ENCODE measurements at regions not wholly inside any gene's neighbourhood (a gene's known extent, or its start where the extent isn't known, plus 50 kb on each side); places are given as distances from the start of the nearest gene placed in this dataset.

- Histone ChIP-seq H2AK5ac (ENCODE audit: low read depth, low read length) (no peak overlapping the region), H3K9me3 (ENCODE audit: insufficient read depth in 2 of 2, low read depth in 1 of 2, low read length in 1 of 2) (no peaks in the 10 kb centered on the region), H3K4me1 (replicated peaks in 1 of 4; ENCODE audit: control insufficient read depth in 3 of 4, insufficient read depth in 4 of 4, low read length in 3 of 4) (no peaks in the 10 kb centered on the region; a peak in 1 of 7 replicates), H3K9ac (replicated peaks in 1 of 4; ENCODE audit: extremely low read depth in 1 of 4, low read depth in 3 of 4, low read length in 3 of 4) (no peak overlapping the region), H3K23ac (ENCODE audit: insufficient read length) (no peak overlapping the region), H2BK15ac (ENCODE audit: low read length) (no peak overlapping the region), H3K36me3 (ENCODE audit: control insufficient read depth in 2 of 4, insufficient read depth in 4 of 4, low read length in 3 of 4) (no peaks in the 10 kb centered on the region), H4K20me1 (replicated peaks in 1 of 2; ENCODE audit: control insufficient read depth in 1 of 2, insufficient read depth in 2 of 2, low read length in 2 of 2) (no peaks in the 10 kb centered on the region), H4K8ac (ENCODE audit: extremely low read depth, insufficient read depth, low read length) (no peak overlapping the region), H3K4me3 (ENCODE audit: extremely low read depth in 1 of 4, insufficient read depth in 2 of 4, low read depth in 3 of 4, low read length in 4 of 4) (no peak overlapping the region), H2AFZ (ENCODE audit: low read length) (no peak overlapping the region), H2BK120ac (replicated peaks; ENCODE audit: low read depth, low read length) (no peak overlapping the region), H3K23me2 (ENCODE audit: low read depth, low read length) (no peaks in the 10 kb centered on the region), H3K4me2 (ENCODE audit: insufficient read depth in 1 of 2, low read depth in 2 of 2, low read length in 2 of 2) (no peak overlapping the region), H4K91ac (replicated peaks; ENCODE audit: insufficient read length, low read length) (no peak overlapping the region), H3K18ac (ENCODE audit: extremely low read depth, low read length) (no peak overlapping the region), H3K14ac (ENCODE audit: insufficient read length) (no peak overlapping the region), H2BK12ac (ENCODE audit: low read depth, low read length) (no peak overlapping the region), H3K4ac (replicated peaks; ENCODE audit: insufficient read length, low read depth, low read length) (no peak overlapping the region), H3K27me3 (replicated peaks in 1 of 4; ENCODE audit: control insufficient read depth in 3 of 4, extremely low read depth in 1 of 4, insufficient read depth in 3 of 4, low read length in 3 of 4) (no peaks in the 10 kb centered on the region), H3K56ac (replicated peaks; ENCODE audit: insufficient read length, low read depth, low read length) (no peak overlapping the region), H3K27ac (ENCODE audit: low read depth, low read length) (no peak overlapping the region), H2BK5ac (ENCODE audit: low read depth, low read length) (no peak overlapping the region), H4K5ac (ENCODE audit: insufficient read length, low read depth, low read length) (no peak overlapping the region), H2BK20ac (ENCODE audit: low read length) (no peak overlapping the region), H3K79me1 (ENCODE audit: low read depth, low read length) (no peaks in the 10 kb centered on the region), H3K79me2 (ENCODE audit: control insufficient read depth in 1 of 2, insufficient read depth in 2 of 2, low read length in 2 of 2) (no peaks in the 10 kb centered on the region)
- TF ChIP-seq HDAC2 (IDR thresholded peaks at IDR 0.05; ENCODE audit: borderline replicate concordance in 1 of 2, low read depth in 2 of 2, low read length in 2 of 2) (no peak), GABPA (IDR thresholded peaks at IDR 0.05; ENCODE audit: borderline replicate concordance, insufficient read depth, low read length) (no peak), POU5F1 (IDR thresholded peaks at IDR 0.05; ENCODE audit: low read depth, low read length) (no peak), POLR2AphosphoS5 (IDR thresholded peaks at IDR 0.05; ENCODE audit: low read depth, low read length) (no peak), JUN (IDR thresholded peaks at IDR 0.05; ENCODE audit: low read depth, low read length) (no peak), CBX5 (IDR thresholded peaks at IDR 0.05; ENCODE audit: low read depth, low read length) (no peak), KDM1A (IDR thresholded peaks at IDR 0.05; ENCODE audit: borderline replicate concordance, low read length) (no peak), FOSL1 (IDR thresholded peaks at IDR 0.05; ENCODE audit: insufficient read depth, low read depth, low read length) (no peak), JUND (IDR thresholded peaks at IDR 0.05; ENCODE audit: low read length) (no peak), MAX (IDR thresholded peaks at IDR 0.05) (no peak), KDM4A (IDR thresholded peaks at IDR 0.05; ENCODE audit: low read depth, low read length, severe bottlenecking) (no peak), USF2 (IDR thresholded peaks at IDR 0.05; ENCODE audit: low read length) (no peak)
- FAIRE-seq (no peak), DNase-seq (ENCODE audit: low read depth in 1 of 2, low spot score in 2 of 2) (no peak)
- ChIA-PET POLR2A (ENCODE audit: partially characterized antibody) (no interaction called here), CTCF (ENCODE audit: partially characterized antibody) (interaction anchor here (1.0 to 3.0 kb wide), 2 partner anchors 61 to 135 kb away, joined by 4 to 12 read pairs; no protein-coding TSS in a partner anchor)
- WGBS, 2 experiments (ENCODE audit: extremely low coverage in 1 of 2, insufficient coverage in 1 of 2, insufficient read length in 1 of 2, insufficient replicate concordance in 2 of 2, low coverage in 1 of 2, low lambda C conversion rate in 2 of 2, missing lambda C conversion rate in 1 of 2), result 87% methylated on average over 2 of the region's 2 CpGs; no CpG with 5 or more reads in 1 of the 2 experiments
Measured at GRCh38 chr1:101444873-101445618, 208.2 kb downstream of the S1PR1 start.
